ENCODE measurements at regions not wholly inside any gene's neighbourhood (a gene's known extent, or its start where the extent isn't known, plus 50 kb on each side); places are given as distances from the start of the nearest gene placed in this dataset.

DNA sequence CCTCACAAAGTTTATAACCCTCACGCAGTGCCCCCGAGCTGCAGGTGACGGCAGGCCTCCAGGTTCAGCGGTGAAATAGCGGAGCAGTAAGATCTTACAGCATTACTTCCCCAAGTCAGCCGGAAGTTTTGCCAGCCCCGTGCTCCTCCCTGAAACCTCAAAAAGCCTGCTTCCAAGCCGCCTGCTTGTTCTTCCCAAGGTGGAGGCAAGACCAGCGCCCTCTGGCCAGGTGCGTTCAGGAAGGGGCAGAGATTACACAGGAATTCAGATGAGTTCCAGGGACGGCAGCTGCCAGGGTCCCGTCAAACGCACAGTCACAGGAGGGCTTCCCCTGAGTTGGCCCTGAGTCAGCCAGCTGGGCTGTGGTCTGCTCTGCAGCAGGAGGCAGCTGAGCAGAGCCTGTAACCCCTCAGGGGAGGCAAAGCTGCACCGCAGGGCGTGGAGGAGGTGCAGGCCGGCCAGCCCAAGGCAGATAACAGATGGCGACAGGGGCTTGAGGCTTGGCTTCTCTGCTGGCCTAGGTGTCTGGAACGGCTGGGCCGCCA lies 124.1 kb upstream of the RPS6KA2 start:
- peak; percentile 91 for DNase-seq
- peaks cover 0 to 42% (median 17%) of the 10 kb centered on the region in 6 donors for H3K4me1 ChIP-seq
- intact Hi-C loops (cut with DNase I; ENCODE audit: low total_unique reads), result no loop called here
- TF ChIP-seq POLR2AphosphoS5 (IDR thresholded peaks at IDR 0.05) (peak; percentile 21 to 74 (median 69)), POLR2A (IDR thresholded peaks at IDR 0.05) (no peak), CTCF (IDR thresholded peaks at IDR 0.05 in 8 of 11, conservative IDR thresholded peaks at IDR 0.05 in 3 of 11) (no peak)
- H3K27me3 ChIP-seq (replicated peaks in 1 of 7), result peaks cover 0 to 12% (median 0%) of the 10 kb centered on the region in 7 donors
- no peaks in the 10 kb centered on the region for H3K36me3 ChIP-seq
- WGBS, 5 donors, result 26 to 40% (median 37%) methylated on average over 16 to 19 of the region's 19 CpGs
- peak overlapping the region in 4 of 8 donors; percentile 41 to 70 (median 58) for H3K27ac ChIP-seq
- H3K4me3 ChIP-seq, result peak overlapping the region in 4 of 8 donors; percentile 17 to 60 (median 28)
- no peaks in the 10 kb centered on the region for H3K9me3 ChIP-seq

DNA sequence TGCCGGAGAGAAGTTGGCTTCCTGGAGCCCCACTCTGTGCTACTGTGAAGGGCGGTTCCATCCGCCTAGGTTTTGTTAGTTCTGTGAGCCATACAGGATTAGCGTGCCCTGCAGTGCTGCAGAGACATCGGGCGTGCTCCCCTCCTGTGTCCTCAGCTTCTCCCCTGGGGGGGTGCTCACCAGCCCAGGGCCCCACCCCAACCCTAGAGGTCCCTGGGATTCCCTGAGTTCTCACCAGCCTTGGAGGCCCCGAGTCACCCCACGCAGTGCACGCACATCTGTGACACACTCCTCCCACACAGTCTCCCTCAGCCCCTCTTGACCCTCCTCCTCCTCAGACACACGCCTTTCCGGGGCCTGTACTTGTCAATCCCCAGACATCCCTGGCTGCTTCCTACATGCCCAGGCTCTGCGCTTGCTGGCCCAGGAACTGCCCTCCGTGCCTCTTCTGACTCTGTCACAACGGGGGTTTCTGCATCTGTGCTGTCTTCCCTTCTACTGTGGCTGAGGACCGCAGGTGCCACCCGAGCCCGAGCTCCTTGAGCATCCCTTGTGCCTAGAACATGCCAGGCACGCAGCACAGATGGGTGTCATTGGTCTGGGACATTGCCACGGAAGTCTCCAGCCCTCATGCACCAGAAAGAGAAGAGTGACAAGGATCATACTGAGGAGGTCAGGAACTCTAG lies 123.2 kb upstream of the RPS6KA2 start:
- Histone ChIP-seq H3K36me3 (no peaks in the 10 kb centered on the region), H3K4me1 (peaks cover 0 to 42% (median 17%) of the 10 kb centered on the region in 6 donors), H3K9me3 (no peaks in the 10 kb centered on the region), H3K27me3 (replicated peaks in 1 of 7) (peaks cover 0 to 12% (median 0%) of the 10 kb centered on the region in 7 donors), H3K4me3 (peak overlapping the region in 1 of 8 donors; percentile 60), H3K27ac (peak overlapping the region in 1 of 8 donors; percentile 69)
- no peak for TF ChIP-seq CTCF (IDR thresholded peaks at IDR 0.05 in 8 of 11, conservative IDR thresholded peaks at IDR 0.05 in 3 of 11)
- TF ChIP-seq POLR2A (IDR thresholded peaks at IDR 0.05), result no peak
- no peak for TF ChIP-seq POLR2AphosphoS5 (IDR thresholded peaks at IDR 0.05)
- DNase-seq, result no peak
- WGBS, 5 donors, result 72 to 83% (median 74%) methylated on average over 18 to 19 of the region's 19 CpGs
- intact Hi-C loops (cut with DNase I; ENCODE audit: low total_unique reads), result no loop called here

GRCh38 chr6:166749666-166750065 lies 122.6 kb upstream of the RPS6KA2 start:
- no peaks in the 10 kb centered on the region for H3K36me3 ChIP-seq
- intact Hi-C loops (cut with DNase I; ENCODE audit: low total_unique reads), result no loop called here
- H3K27ac ChIP-seq, result no peak overlapping the region
- H3K4me3 ChIP-seq, result no peak overlapping the region
- 68 to 84% (median 73%) methylated on average over 5 to 6 of the region's 6 CpGs for WGBS, 5 donors
- TF ChIP-seq POLR2A (IDR thresholded peaks at IDR 0.05) (no peak), POLR2AphosphoS5 (IDR thresholded peaks at IDR 0.05) (no peak), CTCF (IDR thresholded peaks at IDR 0.05 in 8 of 11, conservative IDR thresholded peaks at IDR 0.05 in 3 of 11) (no peak)
- peaks cover 0 to 10% (median 0%) of the 10 kb centered on the region in 7 donors for H3K27me3 ChIP-seq (replicated peaks in 1 of 7)
- DNase-seq, result no peak
- H3K9me3 ChIP-seq, result peaks cover 0 to 2% (median 0%) of the 10 kb centered on the region in 8 donors
- H3K4me1 ChIP-seq, result peaks cover 0 to 42% (median 17%) of the 10 kb centered on the region in 6 donors

Measured in spleen (tissue), 11 donors.